Nephron (organoid): ENCODE measurements at regions not wholly inside any gene's neighbourhood (a gene's known extent, or its start where the extent isn't known, plus 50 kb on each side); places are given as distances from the start of the nearest gene placed in this dataset.

Source experiments
- H3K27ac Mint-ChIP-seq, 3 experiments: 2 replicates each; pipeline ENCODE4 v1.8.0; 2020; ENCODE audit warnings: mixed read lengths in 3 of 3, mild to moderate bottlenecking in 2 of 3, moderate library complexity in 1 of 3
- H3K27me3 Mint-ChIP-seq: 2 replicates; pipeline ENCODE4 v1.8.0; 2021; ENCODE audit warnings: low read depth, mild to moderate bottlenecking, moderate library complexity, mixed read lengths
- H3K36me3 Mint-ChIP-seq: 2 replicates; pipeline ENCODE4 v1.8.0; 2020; ENCODE audit warnings: low read depth, mixed read lengths
- H3K4me1 Mint-ChIP-seq: 2 replicates; pipeline ENCODE4 v1.8.0; 2020; ENCODE audit warnings: mixed read lengths
- H3K4me3 Mint-ChIP-seq, 3 experiments: 2 replicates each; pipeline ENCODE4 v1.8.0; 2020; ENCODE audit warnings: mild to moderate bottlenecking in 3 of 3, mixed read lengths in 3 of 3, moderate library complexity in 2 of 3
- H3K9me3 Mint-ChIP-seq: 2 replicates; pipeline ENCODE4 v1.8.0; 2020; ENCODE audit warnings: mixed read lengths
- TF ChIP-seq, protein P1 (sequence below), 3 experiments: fragments of 200-600 bp; sonication (generic); IDR thresholded peaks; one replicate each; pipeline ENCODE4 v1.5.0; 2021; ENCODE audit warnings: antibody characterized with exemption in 3 of 3; ENCODE audit not compliant: unreplicated experiment in 3 of 3

DNA sequence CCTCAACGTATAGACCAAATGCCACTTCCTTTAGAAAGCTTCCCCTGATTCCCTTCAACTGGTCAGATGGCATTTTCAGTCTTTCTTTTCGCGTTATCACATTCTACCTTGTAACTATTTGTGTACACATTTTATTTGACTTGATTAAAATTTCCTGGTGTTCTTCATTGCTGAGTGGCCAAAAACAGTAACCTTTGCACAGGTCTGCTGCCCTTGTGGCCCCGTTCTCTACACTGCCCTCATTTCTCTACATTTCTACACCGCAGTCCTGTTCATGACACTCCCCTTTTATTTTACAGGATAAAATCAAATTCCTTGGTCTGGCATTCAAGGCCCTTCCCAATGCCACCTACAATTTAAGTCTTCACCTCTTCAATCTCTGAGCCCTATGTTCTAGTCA is 334.2 kb upstream of the SLC30A5 start:
- Mint-ChIP-seq H3K36me3 (no peaks in the 10 kb centered on the region), H3K4me3 (no peak overlapping the region), H3K9me3 (peaks cover 22% of the 10 kb centered on the region), H3K27me3 (no peaks in the 10 kb centered on the region), H3K27ac (no peak overlapping the region), H3K4me1 (no peaks in the 10 kb centered on the region)
- TF ChIP-seq, protein P1, sequence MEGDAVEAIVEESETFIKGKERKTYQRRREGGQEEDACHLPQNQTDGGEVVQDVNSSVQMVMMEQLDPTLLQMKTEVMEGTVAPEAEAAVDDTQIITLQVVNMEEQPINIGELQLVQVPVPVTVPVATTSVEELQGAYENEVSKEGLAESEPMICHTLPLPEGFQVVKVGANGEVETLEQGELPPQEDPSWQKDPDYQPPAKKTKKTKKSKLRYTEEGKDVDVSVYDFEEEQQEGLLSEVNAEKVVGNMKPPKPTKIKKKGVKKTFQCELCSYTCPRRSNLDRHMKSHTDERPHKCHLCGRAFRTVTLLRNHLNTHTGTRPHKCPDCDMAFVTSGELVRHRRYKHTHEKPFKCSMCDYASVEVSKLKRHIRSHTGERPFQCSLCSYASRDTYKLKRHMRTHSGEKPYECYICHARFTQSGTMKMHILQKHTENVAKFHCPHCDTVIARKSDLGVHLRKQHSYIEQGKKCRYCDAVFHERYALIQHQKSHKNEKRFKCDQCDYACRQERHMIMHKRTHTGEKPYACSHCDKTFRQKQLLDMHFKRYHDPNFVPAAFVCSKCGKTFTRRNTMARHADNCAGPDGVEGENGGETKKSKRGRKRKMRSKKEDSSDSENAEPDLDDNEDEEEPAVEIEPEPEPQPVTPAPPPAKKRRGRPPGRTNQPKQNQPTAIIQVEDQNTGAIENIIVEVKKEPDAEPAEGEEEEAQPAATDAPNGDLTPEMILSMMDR (IDR thresholded peaks at IDR 0.05; ENCODE audit: unreplicated experiment in 3 of 3), result no peak

DNA sequence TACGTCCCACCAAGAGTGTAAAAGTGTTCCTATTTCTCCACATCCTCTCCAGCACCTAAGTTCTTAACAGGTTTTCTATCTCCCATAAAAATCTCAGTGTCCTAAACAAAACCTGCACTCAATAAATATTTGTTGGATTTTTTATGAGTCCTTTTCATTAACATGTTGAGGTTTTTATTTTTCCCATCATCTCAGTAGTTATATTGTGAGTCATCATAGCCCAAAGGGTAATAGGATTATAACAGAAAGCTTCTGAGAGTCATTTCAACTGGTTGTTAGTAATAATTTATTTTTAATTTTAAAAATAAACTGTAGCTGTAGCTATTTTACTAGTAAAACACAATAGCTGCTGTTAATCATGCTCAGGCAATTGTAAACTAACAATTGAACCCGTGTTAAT is 331.6 kb upstream of the SLC30A5 start:
- Mint-ChIP-seq H3K4me1 (peaks cover 18% of the 10 kb centered on the region), H3K36me3 (no peaks in the 10 kb centered on the region), H3K4me3 (no peak overlapping the region), H3K27me3 (no peaks in the 10 kb centered on the region), H3K27ac (no peak overlapping the region), H3K9me3 (peaks cover 8% of the 10 kb centered on the region)
- TF ChIP-seq, protein P1 (IDR thresholded peaks at IDR 0.05; ENCODE audit: unreplicated experiment in 3 of 3), result no peak

DNA sequence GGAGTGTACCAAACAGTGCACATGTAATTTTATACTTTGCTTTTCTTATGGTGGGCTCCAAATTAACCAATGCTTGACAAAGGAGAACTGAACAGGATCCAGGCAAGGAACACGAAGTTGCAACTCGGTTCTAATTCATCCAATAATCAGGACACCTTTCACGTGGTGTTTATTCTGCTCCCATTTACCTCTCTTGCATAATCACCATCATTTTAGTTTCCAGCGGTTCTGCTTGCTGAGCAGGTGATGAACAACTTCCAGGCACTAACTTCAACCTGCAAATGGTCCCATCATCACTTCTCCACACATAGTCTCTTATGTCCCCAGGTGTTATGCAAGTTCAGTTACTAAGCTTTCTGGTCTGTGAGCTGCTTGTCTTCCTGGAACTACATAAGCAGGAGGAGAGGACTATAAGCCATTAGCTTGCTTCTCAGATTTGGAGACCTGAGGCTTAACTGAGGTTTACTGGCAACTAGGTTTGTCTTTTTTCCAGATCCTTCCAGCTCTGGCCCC is 326.8 kb upstream of the SLC30A5 start:
- Mint-ChIP-seq H3K27me3 (no peaks in the 10 kb centered on the region), H3K36me3 (no peaks in the 10 kb centered on the region), H3K9me3 (peaks cover 8% of the 10 kb centered on the region), H3K27ac (peak overlapping the region in 2 of 3 experiments; percentile 8 to 57), H3K4me3 (no peak overlapping the region), H3K4me1 (peaks cover 46% of the 10 kb centered on the region)
- TF ChIP-seq, protein P1 (IDR thresholded peaks at IDR 0.05; ENCODE audit: unreplicated experiment in 3 of 3), result no peak

DNA sequence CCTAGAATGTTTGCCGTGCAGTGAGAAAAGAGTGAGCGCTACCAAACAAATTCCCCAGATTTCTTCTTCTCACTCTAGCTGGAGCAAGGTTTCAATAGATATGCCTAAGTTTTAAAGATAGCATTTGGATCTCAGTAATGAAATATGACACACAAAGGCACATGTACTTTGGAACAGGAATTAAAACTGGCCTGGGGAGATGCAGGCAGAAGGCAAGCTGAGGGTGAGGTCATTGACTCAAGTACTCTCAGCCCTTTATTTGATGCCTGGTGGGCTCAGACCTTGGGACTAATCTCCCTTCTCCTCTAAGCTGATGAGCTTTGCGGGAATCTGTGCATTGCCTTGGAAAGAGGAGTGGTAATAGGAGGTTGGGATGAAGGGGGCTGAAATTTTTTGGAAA is 323.3 kb upstream of the SLC30A5 start:
- TF ChIP-seq, protein P1 (IDR thresholded peaks at IDR 0.05; ENCODE audit: unreplicated experiment in 3 of 3), result no peak
- peaks cover 2% of the 10 kb centered on the region for H3K9me3 Mint-ChIP-seq
- peak overlapping the region in 1 of 3 experiments; percentile 20 for H3K27ac Mint-ChIP-seq
- no peaks in the 10 kb centered on the region for H3K36me3 Mint-ChIP-seq
- no peaks in the 10 kb centered on the region for H3K27me3 Mint-ChIP-seq
- peaks cover 52% of the 10 kb centered on the region for H3K4me1 Mint-ChIP-seq
- no peak overlapping the region for H3K4me3 Mint-ChIP-seq

DNA sequence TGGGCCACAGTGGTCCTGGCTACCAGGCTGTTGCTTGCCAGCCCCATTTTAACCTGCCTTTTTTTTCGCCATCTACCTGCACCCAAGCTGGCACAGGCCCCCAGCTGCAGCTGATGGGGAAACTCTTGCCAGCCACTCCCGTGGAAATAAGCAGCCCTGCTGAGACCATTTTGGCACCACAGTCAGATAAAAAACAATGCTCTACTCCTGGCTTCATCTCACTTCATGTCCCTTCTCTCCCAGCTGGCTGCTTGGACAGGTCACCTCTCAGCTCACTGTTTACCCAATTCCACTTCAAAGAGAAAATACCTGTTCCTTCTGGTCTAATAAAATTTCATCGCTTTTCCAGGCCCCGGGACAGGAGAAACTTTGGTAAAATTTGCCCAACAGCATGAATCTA is 322.6 kb upstream of the SLC30A5 start:
- no peak overlapping the region for H3K4me3 Mint-ChIP-seq
- H3K36me3 Mint-ChIP-seq, result no peaks in the 10 kb centered on the region
- no peaks in the 10 kb centered on the region for H3K27me3 Mint-ChIP-seq
- peaks cover 2% of the 10 kb centered on the region for H3K9me3 Mint-ChIP-seq
- peak overlapping the region in 1 of 3 experiments; percentile 26 for H3K27ac Mint-ChIP-seq
- peaks cover 45% of the 10 kb centered on the region for H3K4me1 Mint-ChIP-seq
- TF ChIP-seq, protein P1 (IDR thresholded peaks at IDR 0.05; ENCODE audit: unreplicated experiment in 3 of 3), result no peak

DNA sequence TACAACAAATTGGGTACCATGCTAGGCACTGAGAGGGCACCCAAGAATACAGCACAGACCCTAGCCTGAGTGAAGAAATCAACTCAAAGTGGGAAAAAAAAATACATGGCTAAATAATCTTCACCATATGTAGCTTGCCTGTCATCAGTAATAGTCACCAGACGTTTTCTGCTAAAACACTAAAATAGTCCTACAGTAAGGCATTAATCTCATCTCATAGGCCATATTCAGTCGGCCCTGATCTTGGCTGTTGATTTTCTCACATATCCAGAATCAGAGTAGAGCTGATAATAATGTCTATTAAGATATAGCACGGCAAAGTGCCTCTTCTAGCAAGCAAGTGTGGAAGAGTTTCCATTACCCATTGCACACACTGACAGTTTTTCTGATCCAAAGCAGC is 322.1 kb upstream of the SLC30A5 start:
- Mint-ChIP-seq H3K4me1 (peaks cover 45% of the 10 kb centered on the region), H3K27ac (peak overlapping the region in 1 of 3 experiments; percentile 26), H3K36me3 (no peaks in the 10 kb centered on the region), H3K27me3 (no peaks in the 10 kb centered on the region), H3K9me3 (peaks cover 2% of the 10 kb centered on the region), H3K4me3 (no peak overlapping the region)
- TF ChIP-seq, protein P1 (IDR thresholded peaks at IDR 0.05; ENCODE audit: unreplicated experiment in 3 of 3), result no peak
